ENCODE measurements at regions not wholly inside any gene's neighbourhood (a gene's known extent, or its start where the extent isn't known, plus 50 kb on each side); places are given as distances from the start of the nearest gene placed in this dataset.
"Not testable (repeated sequence)": the region's sequence is repeated elsewhere in the genome, so short reads cannot be mapped to it uniquely, and the experiment has no call there.

GRCh38 chr4:66123190-66123589, 452.9 kb upstream of the EPHA5 start:
- Histone ChIP-seq H2AFZ (ENCODE audit: low read depth) (no peak overlapping the region), H3K4me1 (ENCODE audit: control insufficient read depth in 1 of 2, insufficient read depth in 2 of 2, low read depth in 1 of 2, low read length in 1 of 2) (no peaks in the 10 kb centered on the region), H3K9me3 (no peaks in the 10 kb centered on the region), H3K9ac (no peak overlapping the region), H3K9me2 (no peaks in the 10 kb centered on the region; the same call in 1 of the 2 replicates), H3K4me2 (no peak overlapping the region), H3K27me3 (ENCODE audit: insufficient read depth) (no peaks in the 10 kb centered on the region), H3F3A (replicated peaks; ENCODE audit: insufficient read depth) (no peaks in the 10 kb centered on the region), H3K79me2 (ENCODE audit: insufficient read depth) (no peaks in the 10 kb centered on the region), H3K27ac (ENCODE audit: low read depth in 2 of 2, low read length in 1 of 2) (no peak overlapping the region), H3K4me3 (ENCODE audit: low read depth in 2 of 2, low read length in 1 of 2) (no peak overlapping the region), H3K36me3 (replicated peaks in 1 of 2; ENCODE audit: control insufficient read depth in 1 of 2, insufficient read depth in 2 of 2, low read length in 1 of 2) (no peaks in the 10 kb centered on the region), H4K20me1 (ENCODE audit: insufficient read depth) (no peaks in the 10 kb centered on the region)
- ChIA-PET CTCF (no interaction called here), POLR2A (no interaction called here)
- TF ChIP-seq FOXJ3 (CRISPR knock-in tag; IDR thresholded peaks at IDR 0.05) (no peak), IRF3 (IDR thresholded peaks at IDR 0.05; ENCODE audit: low read depth, low read length) (no peak), RFX5 (IDR thresholded peaks at IDR 0.05; ENCODE audit: low read length) (no peak), SMC3 (IDR thresholded peaks at IDR 0.05; ENCODE audit: low read depth, low read length) (no peak), GATA2 (CRISPR knock-in tag; IDR thresholded peaks at IDR 0.05) (no peak), NFIC (IDR thresholded peaks at IDR 0.05; ENCODE audit: borderline replicate concordance) (no peak), RAD21 (IDR thresholded peaks at IDR 0.05; ENCODE audit: low read length) (no peak), JUND (IDR thresholded peaks at IDR 0.05) (no peak)
- TF ChIP-seq, protein P1, sequence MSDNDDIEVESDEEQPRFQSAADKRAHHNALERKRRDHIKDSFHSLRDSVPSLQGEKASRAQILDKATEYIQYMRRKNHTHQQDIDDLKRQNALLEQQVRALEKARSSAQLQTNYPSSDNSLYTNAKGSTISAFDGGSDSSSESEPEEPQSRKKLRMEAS (IDR thresholded peaks at IDR 0.05; ENCODE audit: low read depth): no peak
- no peak for DNase-seq

DNA sequence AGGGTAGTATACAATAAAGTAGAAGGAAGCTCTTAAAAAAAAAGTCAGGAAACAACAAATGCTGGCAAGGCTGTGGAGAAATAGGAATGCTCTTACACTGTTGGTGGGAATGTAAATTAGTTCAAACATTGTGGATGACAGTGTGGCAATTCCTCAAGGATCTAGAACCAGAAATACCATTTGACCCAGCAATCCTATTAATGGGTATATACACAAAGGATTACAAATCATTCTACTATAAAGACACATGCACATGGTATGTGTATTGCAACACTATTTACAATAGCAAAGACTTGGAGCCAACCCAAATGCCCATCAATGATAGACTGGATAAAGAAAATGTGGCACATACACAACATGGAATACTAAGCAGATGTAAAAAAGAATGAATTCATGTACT, 444.9 kb upstream of the EPHA5 start:
- DNase-seq, POLR2A ChIA-PET: not testable (repeated sequence)

GRCh38 chr4:66108898-66109297, 438.6 kb upstream of the EPHA5 start:
- no peak overlapping the region for H2AFZ ChIP-seq (ENCODE audit: low read depth)
- H3K27ac ChIP-seq (ENCODE audit: low read depth in 2 of 2, low read length in 1 of 2): no peak overlapping the region
- H3K4me2 ChIP-seq: no peak overlapping the region
- no peaks in the 10 kb centered on the region for H4K20me1 ChIP-seq (ENCODE audit: insufficient read depth)
- H3K9ac ChIP-seq: no peak overlapping the region
- TF ChIP-seq EZH2phosphoT487 (IDR thresholded peaks at IDR 0.05; ENCODE audit: borderline replicate concordance, low read depth): no peak
- TF ChIP-seq, protein P1 (IDR thresholded peaks at IDR 0.05; ENCODE audit: low read depth): no peak
- TF ChIP-seq TEAD4 (IDR thresholded peaks at IDR 0.05; ENCODE audit: borderline replicate concordance, insufficient read depth): no peak
- no peak for TF ChIP-seq JUND (IDR thresholded peaks at IDR 0.05)
- no peak for TF ChIP-seq USF2 (IDR thresholded peaks at IDR 0.05; ENCODE audit: borderline replicate concordance, low read depth, low read length)
- TF ChIP-seq TAF1 (IDR thresholded peaks at IDR 0.05; ENCODE audit: borderline replicate concordance, low read depth, low read length): no peak
- TF ChIP-seq, protein P2, sequence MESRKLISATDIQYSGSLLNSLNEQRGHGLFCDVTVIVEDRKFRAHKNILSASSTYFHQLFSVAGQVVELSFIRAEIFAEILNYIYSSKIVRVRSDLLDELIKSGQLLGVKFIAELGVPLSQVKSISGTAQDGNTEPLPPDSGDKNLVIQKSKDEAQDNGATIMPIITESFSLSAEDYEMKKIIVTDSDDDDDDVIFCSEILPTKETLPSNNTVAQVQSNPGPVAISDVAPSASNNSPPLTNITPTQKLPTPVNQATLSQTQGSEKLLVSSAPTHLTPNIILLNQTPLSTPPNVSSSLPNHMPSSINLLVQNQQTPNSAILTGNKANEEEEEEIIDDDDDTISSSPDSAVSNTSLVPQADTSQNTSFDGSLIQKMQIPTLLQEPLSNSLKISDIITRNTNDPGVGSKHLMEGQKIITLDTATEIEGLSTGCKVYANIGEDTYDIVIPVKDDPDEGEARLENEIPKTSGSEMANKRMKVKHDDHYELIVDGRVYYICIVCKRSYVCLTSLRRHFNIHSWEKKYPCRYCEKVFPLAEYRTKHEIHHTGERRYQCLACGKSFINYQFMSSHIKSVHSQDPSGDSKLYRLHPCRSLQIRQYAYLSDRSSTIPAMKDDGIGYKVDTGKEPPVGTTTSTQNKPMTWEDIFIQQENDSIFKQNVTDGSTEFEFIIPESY (IDR thresholded peaks at IDR 0.05; ENCODE audit: borderline replicate concordance, low read depth): no peak
- no peak for TF ChIP-seq FOXJ3 (CRISPR knock-in tag; IDR thresholded peaks at IDR 0.05)
- no peak for TF ChIP-seq POLR2AphosphoS5 (IDR thresholded peaks at IDR 0.05; ENCODE audit: low read depth, low read length)
- TF ChIP-seq RFX5 (IDR thresholded peaks at IDR 0.05; ENCODE audit: low read length): no peak
- no peak for TF ChIP-seq RCOR1 (IDR thresholded peaks at IDR 0.05; ENCODE audit: low read length)
- TF ChIP-seq IRF3 (IDR thresholded peaks at IDR 0.05; ENCODE audit: low read depth, low read length): no peak
- ChIA-PET CTCF (no interaction called here), POLR2A (no interaction called here)
- no peaks in the 10 kb centered on the region for H3K9me3 ChIP-seq
- no peaks in the 10 kb centered on the region for H3K36me3 ChIP-seq (replicated peaks in 1 of 2; ENCODE audit: control insufficient read depth in 1 of 2, insufficient read depth in 2 of 2, low read length in 1 of 2)
- H3F3A ChIP-seq (replicated peaks; ENCODE audit: insufficient read depth): no peaks in the 10 kb centered on the region
- no peaks in the 10 kb centered on the region for H3K79me2 ChIP-seq (ENCODE audit: insufficient read depth)
- no peaks in the 10 kb centered on the region for H3K9me2 ChIP-seq
- H3K4me1 ChIP-seq (ENCODE audit: control insufficient read depth in 1 of 2, insufficient read depth in 2 of 2, low read depth in 1 of 2, low read length in 1 of 2): no peaks in the 10 kb centered on the region
- DNase-seq: no peak
- no peak overlapping the region for H3K4me3 ChIP-seq (ENCODE audit: low read depth in 2 of 2, low read length in 1 of 2)
- no peaks in the 10 kb centered on the region for H3K27me3 ChIP-seq (ENCODE audit: insufficient read depth)

More for the DNA sequence above, 444.9 kb upstream of the EPHA5 start:
- H3K4me2 ChIP-seq; H3K9me2 ChIP-seq; H3K9ac ChIP-seq; H2AFZ ChIP-seq (ENCODE audit: low read depth); H3F3A ChIP-seq (replicated peaks; ENCODE audit: insufficient read depth); H3K4me1 ChIP-seq (ENCODE audit: control insufficient read depth in 1 of 2, insufficient read depth in 2 of 2, low read depth in 1 of 2, low read length in 1 of 2); H3K36me3 ChIP-seq (replicated peaks in 1 of 2; ENCODE audit: control insufficient read depth in 1 of 2, insufficient read depth in 2 of 2, low read length in 1 of 2); H3K9me3 ChIP-seq; H3K4me3 ChIP-seq (ENCODE audit: low read depth in 2 of 2, low read length in 1 of 2); H3K27ac ChIP-seq (ENCODE audit: low read depth in 2 of 2, low read length in 1 of 2); H4K20me1 ChIP-seq (ENCODE audit: insufficient read depth); CTCF ChIA-PET; H3K27me3 ChIP-seq (ENCODE audit: insufficient read depth); H3K79me2 ChIP-seq (ENCODE audit: insufficient read depth): not testable (repeated sequence)

All from SK-N-SH (cell line).